ENCODE measurements at regions not wholly inside any gene's neighbourhood (a gene's known extent, or its start where the extent isn't known, plus 50 kb on each side); places are given as distances from the start of the nearest gene placed in this dataset.

DNA sequence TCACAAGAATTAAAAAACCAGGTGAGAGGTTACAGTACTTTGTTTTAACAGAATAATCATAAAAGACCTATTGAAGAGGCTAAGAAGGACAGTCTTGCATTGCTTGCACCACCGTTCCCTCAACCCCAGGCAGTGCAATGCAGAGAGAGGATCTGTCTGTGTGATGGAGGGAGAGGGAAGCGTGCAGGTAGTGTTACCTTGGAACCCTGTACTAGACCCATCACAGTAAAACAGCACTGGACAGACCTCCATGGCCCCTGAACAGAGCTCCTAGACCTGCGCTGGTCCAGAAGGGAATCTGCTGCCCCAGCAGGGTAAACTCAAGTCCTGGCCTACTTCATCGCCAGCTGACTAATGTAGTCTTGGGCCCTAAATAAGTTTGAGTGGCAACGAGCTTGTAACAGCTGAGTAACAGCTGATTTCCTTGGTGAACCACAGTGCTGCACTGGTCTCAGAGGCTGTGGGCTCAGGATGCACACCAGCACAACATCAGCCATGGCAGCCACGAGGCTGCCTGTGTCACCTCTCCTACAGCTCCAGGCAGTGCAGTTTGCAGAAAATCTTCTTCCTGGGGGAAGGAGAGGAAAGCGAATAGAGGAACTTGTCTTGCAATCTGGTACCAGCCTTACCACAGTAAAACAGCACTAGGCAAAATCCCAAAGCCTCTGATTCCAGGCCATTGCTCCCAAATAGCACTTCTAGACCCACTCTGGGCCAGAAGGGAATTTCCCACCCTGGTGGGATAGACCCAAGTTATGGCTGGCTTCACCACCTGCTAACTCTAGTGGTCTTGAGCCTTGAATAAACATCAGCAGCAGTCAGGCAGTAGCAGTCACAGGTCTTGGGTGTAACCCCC is 417.2 kb downstream of the CDH7 start:
- ATAC-seq, result no peak
- Histone ChIP-seq H3K27ac (no peak overlapping the region), H3K4me1 (no peaks in the 10 kb centered on the region), H3K9me3 (no peaks in the 10 kb centered on the region), H3K27me3 (no peaks in the 10 kb centered on the region), H3K36me3 (no peaks in the 10 kb centered on the region), H3K4me3 (no peak overlapping the region)
- DNase-seq, result no peak
- intact Hi-C loops (cut with DNase I), result no loop called here
- TF ChIP-seq, protein P1, sequence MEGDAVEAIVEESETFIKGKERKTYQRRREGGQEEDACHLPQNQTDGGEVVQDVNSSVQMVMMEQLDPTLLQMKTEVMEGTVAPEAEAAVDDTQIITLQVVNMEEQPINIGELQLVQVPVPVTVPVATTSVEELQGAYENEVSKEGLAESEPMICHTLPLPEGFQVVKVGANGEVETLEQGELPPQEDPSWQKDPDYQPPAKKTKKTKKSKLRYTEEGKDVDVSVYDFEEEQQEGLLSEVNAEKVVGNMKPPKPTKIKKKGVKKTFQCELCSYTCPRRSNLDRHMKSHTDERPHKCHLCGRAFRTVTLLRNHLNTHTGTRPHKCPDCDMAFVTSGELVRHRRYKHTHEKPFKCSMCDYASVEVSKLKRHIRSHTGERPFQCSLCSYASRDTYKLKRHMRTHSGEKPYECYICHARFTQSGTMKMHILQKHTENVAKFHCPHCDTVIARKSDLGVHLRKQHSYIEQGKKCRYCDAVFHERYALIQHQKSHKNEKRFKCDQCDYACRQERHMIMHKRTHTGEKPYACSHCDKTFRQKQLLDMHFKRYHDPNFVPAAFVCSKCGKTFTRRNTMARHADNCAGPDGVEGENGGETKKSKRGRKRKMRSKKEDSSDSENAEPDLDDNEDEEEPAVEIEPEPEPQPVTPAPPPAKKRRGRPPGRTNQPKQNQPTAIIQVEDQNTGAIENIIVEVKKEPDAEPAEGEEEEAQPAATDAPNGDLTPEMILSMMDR (IDR thresholded peaks at IDR 0.05), result no peak

DNA sequence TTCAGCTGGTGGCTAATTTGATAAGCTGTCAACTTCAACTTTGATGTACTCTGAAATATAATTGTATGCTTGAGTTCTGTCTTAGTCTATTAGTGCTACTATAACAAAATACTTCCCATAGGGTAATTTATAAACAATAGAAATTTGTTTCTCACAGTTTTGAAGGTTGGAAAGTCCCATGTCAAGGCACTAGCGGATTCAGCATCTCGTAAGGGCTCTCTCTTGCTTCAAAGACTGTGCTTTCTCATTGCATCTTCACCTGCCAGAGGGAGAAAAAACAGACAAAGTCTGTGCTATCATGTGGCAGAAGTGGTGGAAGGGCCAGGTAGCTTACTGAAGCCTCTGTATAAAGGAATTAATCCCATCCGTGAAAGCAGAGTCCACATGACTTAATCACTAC is 409.2 kb downstream of the CDH7 start:
- TF ChIP-seq, protein P1 (IDR thresholded peaks at IDR 0.05), result no peak
- Histone ChIP-seq H3K27me3 (no peaks in the 10 kb centered on the region), H3K9me3 (no peaks in the 10 kb centered on the region), H3K36me3 (no peaks in the 10 kb centered on the region), H3K4me3 (no peak overlapping the region), H3K4me1 (no peaks in the 10 kb centered on the region), H3K27ac (no peak overlapping the region)
- ATAC-seq (no peak), DNase-seq (no peak)
- intact Hi-C loops (cut with DNase I), result no loop called here

DNA sequence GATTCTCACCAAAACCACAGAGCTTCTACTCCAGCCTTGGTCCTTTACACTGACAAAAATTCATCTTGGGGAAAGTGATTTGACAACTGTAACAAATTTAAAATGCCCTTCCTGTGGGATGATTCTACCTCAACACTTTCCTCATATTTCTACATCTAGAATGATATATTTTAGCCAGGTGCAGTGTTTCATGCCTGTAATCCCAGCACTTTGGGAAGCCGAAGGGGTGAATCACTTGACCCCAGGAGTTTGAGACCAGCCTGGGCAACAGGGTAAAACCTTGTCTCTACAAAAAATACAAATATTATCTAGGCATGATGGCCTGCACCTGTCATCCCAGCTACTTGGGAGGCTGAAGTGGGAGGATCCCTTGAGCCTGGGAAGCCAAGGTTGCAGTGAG is 408.6 kb downstream of the CDH7 start:
- H3K4me1 ChIP-seq, result no peaks in the 10 kb centered on the region
- ATAC-seq, result no peak
- no peaks in the 10 kb centered on the region for H3K27me3 ChIP-seq
- no peak for DNase-seq
- TF ChIP-seq, protein P1 (IDR thresholded peaks at IDR 0.05), result no peak
- H3K27ac ChIP-seq, result no peak overlapping the region
- H3K36me3 ChIP-seq, result no peaks in the 10 kb centered on the region
- no peaks in the 10 kb centered on the region for H3K9me3 ChIP-seq
- intact Hi-C loops (cut with DNase I), result no loop called here
- no peak overlapping the region for H3K4me3 ChIP-seq

DNA sequence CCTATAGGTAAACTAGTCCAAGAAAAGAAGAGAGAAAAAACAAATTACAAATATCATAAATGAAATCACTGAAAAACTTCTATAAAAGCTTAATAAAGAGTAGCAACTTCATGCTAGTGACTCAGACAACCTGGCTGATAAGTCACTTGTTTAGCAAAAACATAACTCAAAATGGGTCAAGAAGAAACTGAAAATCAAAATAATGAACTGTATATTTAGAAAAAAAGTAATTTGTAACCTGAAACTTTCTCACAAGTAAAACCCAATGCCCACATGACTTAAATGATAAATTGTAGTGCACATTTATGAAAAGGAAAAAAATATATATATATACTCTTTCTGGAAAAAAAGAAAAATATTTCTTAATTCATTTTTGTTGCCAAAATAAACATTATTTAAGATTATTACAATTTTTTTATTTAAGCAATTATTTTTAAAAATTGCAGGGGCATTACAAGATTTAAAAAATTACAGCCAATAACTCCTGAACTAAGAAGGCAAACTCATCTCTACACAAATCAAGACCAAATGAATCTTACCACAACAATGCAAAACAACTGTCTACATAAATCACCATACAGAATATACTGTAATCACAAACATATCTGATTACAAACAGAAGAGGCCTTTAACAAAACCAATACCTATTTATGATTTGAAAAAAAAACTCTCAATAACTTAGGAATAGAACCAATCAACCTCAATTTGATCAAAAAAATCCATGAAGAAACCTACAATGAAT is 406.3 kb downstream of the CDH7 start:
- ATAC-seq (no peak), DNase-seq (no peak)
- Histone ChIP-seq H3K9me3 (no peaks in the 10 kb centered on the region), H3K27me3 (no peaks in the 10 kb centered on the region), H3K36me3 (no peaks in the 10 kb centered on the region), H3K4me1 (no peaks in the 10 kb centered on the region), H3K4me3 (no peak overlapping the region), H3K27ac (no peak overlapping the region)
- TF ChIP-seq, protein P1 (IDR thresholded peaks at IDR 0.05), result no peak
- intact Hi-C loops (cut with DNase I), result no loop called here

DNA sequence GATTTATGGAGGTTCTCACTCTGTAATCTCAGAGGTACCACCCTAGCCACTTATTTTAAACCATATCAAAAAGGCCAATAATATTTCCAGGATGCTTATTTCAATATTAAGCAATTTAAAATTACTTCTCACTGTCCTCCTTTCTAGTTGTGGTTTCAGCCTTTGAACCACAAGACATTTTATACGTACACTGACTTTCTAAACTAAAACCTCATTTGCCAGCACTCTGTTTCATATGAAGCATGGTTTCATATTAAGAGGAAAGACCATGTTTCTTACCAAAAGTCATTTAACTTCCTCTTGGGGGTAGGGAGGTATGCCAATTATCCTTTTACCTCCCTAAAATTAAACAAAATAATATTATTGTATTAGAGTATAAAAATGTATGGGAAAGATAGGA is 399.8 kb downstream of the CDH7 start:
- DNase-seq, result no peak
- no peak overlapping the region for H3K27ac ChIP-seq
- H3K4me1 ChIP-seq, result no peaks in the 10 kb centered on the region
- H3K27me3 ChIP-seq, result no peaks in the 10 kb centered on the region
- no peaks in the 10 kb centered on the region for H3K36me3 ChIP-seq
- no peaks in the 10 kb centered on the region for H3K9me3 ChIP-seq
- no peak overlapping the region for H3K4me3 ChIP-seq
- intact Hi-C loops (cut with DNase I), result no loop called here
- ATAC-seq, result no peak
- TF ChIP-seq, protein P1 (IDR thresholded peaks at IDR 0.05), result no peak

All from upper lobe of right lung (tissue), 1 donor.